D721Med (cell line): ENCODE measurements at regions not wholly inside any gene's neighbourhood (a gene's known extent, or its start where the extent isn't known, plus 50 kb on each side); places are given as distances from the start of the nearest gene placed in this dataset.

Experiments
- DNase-seq: peaks from one replicate; pipeline ENCODE4 v3.0.0; 2011; ENCODE audit warnings: low spot score; ENCODE audit not compliant: insufficient read length
- FAIRE-seq: peaks from 2 replicates; lab custom pipeline; 2011; peaks lifted over from hg19 to GRCh38; lab: Jason Lieb, UNC
- TF ChIP-seq, protein P1 (sequence below): IDR thresholded peaks from 2 replicates; pipeline ENCODE4 v1.5.1; 2012; ENCODE audit warnings: mild to moderate bottlenecking, control low read depth; ENCODE audit not compliant: insufficient read depth; ENCODE audit errors: missing control alignments

- TF ChIP-seq, protein P1, sequence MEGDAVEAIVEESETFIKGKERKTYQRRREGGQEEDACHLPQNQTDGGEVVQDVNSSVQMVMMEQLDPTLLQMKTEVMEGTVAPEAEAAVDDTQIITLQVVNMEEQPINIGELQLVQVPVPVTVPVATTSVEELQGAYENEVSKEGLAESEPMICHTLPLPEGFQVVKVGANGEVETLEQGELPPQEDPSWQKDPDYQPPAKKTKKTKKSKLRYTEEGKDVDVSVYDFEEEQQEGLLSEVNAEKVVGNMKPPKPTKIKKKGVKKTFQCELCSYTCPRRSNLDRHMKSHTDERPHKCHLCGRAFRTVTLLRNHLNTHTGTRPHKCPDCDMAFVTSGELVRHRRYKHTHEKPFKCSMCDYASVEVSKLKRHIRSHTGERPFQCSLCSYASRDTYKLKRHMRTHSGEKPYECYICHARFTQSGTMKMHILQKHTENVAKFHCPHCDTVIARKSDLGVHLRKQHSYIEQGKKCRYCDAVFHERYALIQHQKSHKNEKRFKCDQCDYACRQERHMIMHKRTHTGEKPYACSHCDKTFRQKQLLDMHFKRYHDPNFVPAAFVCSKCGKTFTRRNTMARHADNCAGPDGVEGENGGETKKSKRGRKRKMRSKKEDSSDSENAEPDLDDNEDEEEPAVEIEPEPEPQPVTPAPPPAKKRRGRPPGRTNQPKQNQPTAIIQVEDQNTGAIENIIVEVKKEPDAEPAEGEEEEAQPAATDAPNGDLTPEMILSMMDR = no peak
- DNase-seq = no peak
- FAIRE-seq = no peak
These were observed 594.3 kb upstream of the DIPK2B start for GRCh38 chrX:45794995-45795337.

DNA sequence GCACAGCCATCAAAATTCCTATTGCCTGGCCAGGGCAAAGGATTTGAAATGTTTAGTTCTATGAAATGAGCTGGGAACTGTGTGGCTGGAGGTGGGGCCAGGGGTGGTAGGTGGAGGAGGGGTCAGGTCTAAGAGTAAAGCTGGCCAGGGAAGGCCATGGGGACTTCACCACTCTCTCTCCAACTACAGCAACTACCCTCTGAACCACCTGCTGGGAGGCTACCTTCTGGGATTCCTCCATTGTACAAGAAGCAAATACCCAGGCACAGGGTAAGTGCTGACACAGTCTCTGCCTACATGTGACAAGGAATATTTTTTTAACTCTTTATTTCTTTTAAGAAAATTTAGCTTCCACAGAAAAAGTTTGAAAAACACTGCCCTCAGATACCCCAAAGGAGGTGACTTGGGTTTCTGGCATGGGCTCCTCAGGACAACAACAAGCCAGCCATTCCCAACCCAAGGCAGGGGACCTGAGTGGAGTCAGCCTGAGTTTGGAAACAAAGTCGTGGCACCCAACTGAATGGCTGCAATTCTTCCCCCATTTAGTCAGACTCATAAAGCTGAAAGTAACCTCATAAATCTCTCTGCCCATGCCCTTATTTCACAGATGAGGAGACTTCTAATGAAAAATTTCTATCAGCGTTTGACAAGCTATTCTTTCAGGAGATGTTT is 593.8 kb upstream of the DIPK2B start:
- TF ChIP-seq, protein P1 = no peak
- FAIRE-seq (no peak), DNase-seq (no peak)

DNA sequence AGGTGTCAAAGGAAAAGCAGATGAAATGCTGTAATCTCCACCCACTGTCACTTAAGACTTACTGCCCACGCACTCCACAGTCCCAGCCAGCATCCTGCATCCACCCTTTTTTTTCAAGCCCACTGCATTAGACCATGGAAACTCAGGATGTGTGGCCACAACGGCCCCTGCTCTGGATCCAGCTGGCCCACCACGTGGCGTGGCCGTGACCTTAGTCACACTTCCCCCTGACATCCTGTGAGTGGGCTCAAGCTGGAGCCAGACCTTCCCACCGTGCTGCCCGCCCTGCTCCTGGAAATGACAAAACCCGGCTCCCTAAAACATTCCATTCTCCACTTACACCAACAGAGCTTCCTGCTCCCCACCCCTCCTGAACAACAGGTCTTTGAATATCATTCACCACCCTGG is 588.3 kb upstream of the DIPK2B start:
- TF ChIP-seq, protein P1 = no peak
- FAIRE-seq (no peak), DNase-seq (no peak)

DNA sequence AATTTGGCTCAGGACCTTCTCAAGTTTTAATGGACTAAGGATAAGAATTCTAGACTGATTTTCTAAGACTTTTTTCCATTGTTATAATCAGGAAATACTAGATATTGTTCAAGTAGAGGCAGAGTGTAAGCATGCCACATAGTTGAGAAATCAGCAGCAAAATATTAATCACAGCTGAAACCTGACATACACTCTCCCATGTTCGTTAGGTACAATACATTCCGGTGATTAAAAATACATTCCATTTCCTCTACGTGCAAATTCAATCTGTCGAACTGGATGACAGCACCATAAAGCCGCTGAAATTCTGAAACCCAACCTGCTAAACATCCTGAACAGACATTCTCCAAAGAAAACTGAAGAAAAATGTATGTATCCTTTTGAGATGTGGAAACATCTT is 587.6 kb upstream of the DIPK2B start:
- DNase-seq (no peak), FAIRE-seq (no peak)
- TF ChIP-seq, protein P1 = no peak

GRCh38 chrX:45784590-45784989 is 583.9 kb upstream of the DIPK2B start:
- DNase-seq (no peak), FAIRE-seq (no peak)
- TF ChIP-seq, protein P1 = no peak

DNA sequence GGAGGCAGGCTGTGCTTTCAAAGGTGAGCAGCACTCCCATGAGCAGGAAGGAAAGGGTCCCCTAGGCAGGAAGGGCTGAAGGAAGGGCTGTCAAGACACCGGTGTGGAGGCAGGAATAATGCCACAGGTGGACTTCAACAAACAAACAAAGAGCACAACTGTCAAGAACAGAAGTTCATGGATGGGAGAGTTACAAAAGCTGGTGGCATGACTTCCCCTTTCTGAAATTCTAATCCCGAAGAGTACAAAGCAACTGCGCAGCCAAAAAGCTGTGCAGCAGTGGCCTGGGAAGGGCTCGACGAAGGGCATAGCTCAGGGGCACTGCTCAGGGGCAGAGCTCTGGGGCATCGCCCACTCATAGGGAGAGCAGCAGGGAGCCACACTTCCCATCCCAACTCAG is 582.3 kb upstream of the DIPK2B start:
- FAIRE-seq (no peak), DNase-seq (no peak)
- TF ChIP-seq, protein P1 = no peak

DNA sequence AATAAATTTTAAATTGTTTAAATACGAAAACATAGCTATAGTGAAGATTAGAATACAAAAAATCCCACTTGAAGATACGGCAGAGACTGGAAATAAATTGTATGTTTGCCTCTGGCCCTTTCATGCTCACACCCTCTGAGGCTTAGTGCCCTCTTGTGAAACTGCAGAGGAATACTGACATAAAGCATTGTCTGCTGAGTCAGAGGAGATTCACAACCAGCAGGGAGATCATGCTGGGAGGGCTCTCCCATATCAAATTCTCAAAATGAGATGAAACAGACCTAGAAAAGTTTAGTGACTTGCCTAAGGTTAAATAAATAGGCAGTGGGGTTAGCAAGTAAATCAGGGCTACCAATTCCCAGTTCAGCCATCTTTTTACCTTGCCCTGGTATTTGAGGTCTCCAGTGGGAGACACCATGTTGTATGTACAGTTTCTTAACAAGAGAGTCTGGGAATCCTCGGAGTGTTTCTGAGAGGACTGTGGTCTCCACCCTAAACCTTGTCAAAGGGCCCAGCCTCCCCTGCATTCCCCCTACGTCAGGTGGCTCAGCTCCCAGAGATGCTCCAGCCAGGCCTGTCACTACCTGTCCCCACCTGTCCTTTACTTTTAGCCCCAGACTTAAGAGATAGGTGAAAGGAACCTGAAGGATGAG is 581.4 kb upstream of the DIPK2B start:
- DNase-seq = no peak

More for the DNA sequence above, 581.4 kb upstream of the DIPK2B start:
- no peak for FAIRE-seq
- TF ChIP-seq, protein P1 = no peak
